ENCODE measurements at regions not wholly inside any gene's neighbourhood (a gene's known extent, or its start where the extent isn't known, plus 50 kb on each side); places are given as distances from the start of the nearest gene placed in this dataset.
"Not testable (repeated sequence)": the region's sequence is repeated elsewhere in the genome, so short reads cannot be mapped to it uniquely, and the experiment has no call there.

DNA sequence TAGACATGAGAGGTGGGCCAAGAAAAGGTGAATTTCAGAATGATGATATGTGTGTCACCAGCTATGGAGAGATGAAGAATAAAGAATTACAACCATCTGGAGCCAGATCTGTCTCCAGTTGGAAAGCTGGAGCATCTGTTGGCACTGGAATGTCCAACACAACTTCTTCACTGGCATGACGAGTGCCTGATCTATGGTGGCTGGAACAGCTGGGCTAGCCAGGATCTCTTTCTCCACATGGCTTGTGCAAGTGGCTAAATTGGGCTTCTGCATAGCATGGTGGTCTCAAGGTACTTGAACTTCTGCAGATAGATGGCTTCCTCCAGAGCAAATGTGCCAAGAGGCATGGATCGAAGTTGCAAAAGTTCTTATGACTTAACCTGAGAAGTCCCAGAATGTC, 256.1 kb upstream of the NCAM1 start:
- H3K9me3 Mint-ChIP-seq = peaks cover 26% of the 10 kb centered on the region
- TF ChIP-seq CTCF (IDR thresholded peaks at IDR 0.05) = no peak
- H3K27ac Mint-ChIP-seq = no peak overlapping the region
- peaks cover 12% of the 10 kb centered on the region for H3K36me3 Mint-ChIP-seq (ENCODE audit: low read depth)
- no peak overlapping the region for H3K4me3 Mint-ChIP-seq
- no peak for DNase-seq
- peaks cover 19% of the 10 kb centered on the region for H3K4me1 Mint-ChIP-seq
- H3K27me3 Mint-ChIP-seq (ENCODE audit: low read depth, poor library complexity) = peaks cover 27% of the 10 kb centered on the region

DNA sequence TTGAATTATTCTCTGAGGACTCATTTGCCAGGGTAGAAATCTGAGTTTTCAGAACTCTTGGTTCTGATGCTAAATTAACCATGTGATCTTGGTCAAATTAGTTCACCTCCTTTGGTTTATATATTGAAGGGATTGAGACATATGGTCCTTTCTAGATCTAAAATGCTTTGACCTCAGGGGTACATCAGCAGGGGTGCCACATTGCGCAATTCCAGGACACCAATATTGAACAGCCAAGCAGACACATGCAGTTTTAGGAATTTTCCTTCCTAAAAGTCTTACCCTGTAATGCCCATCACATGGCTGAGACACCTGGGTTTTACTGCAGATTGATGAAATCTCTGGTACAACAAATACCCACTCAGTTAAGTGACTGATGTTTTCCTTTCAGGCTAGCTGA, 254.4 kb upstream of the NCAM1 start:
- H3K4me1 Mint-ChIP-seq = peaks cover 19% of the 10 kb centered on the region
- no peak overlapping the region for H3K4me3 Mint-ChIP-seq

DNA sequence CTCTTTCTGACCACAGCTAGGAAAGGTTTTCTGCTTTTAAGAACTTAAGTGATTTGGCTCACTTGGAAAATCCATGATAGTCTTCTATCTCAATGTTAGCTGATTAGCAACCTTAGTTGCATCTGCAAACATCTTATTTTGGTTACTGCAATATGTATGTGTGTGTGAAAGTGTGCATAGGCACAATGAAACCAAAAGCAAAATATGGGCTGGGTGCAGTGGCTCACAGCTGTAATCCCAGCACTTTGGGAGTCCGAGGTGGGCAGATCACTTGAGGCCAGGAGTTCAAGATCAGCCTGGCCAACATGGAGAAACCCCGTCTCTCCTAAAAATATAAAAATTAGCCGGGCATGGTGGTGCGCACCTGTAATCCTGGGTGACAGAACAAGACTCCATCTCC, 246.9 kb upstream of the NCAM1 start:
- DNase-seq; H3K9me3 Mint-ChIP-seq; H3K4me3 Mint-ChIP-seq; H3K36me3 Mint-ChIP-seq (ENCODE audit: low read depth); H3K4me1 Mint-ChIP-seq; H3K27ac Mint-ChIP-seq: not testable (repeated sequence)
- H3K27me3 Mint-ChIP-seq (ENCODE audit: low read depth, poor library complexity) = peaks cover 16% of the 10 kb centered on the region

More for the DNA sequence above, 254.4 kb upstream of the NCAM1 start:
- Mint-ChIP-seq H3K36me3 (ENCODE audit: low read depth) (peaks cover 12% of the 10 kb centered on the region), H3K27me3 (ENCODE audit: low read depth, poor library complexity) (peaks cover 26% of the 10 kb centered on the region), H3K9me3 (peaks cover 26% of the 10 kb centered on the region), H3K27ac (peak overlapping the region; percentile 73)
- no peak for TF ChIP-seq CTCF (IDR thresholded peaks at IDR 0.05)
- no peak for DNase-seq

DNA sequence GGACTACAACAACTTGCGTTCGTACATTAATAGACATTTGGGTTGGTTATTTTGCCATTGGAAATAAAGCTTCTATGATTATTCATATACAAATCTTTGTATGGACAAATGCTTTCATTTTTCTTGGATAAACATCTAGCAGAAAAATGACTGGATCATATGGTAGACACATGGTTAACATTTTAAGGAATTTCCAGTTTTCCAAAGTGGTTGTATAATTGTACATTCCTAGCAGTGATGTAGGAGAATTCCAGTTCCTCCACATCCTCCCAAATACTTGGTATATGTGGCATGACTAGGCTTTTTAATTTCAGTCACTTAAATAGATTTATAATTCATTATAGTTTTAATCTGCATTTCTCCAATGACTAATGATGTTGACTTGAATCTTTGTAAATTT, 246.2 kb upstream of the NCAM1 start:
- TF ChIP-seq CTCF (IDR thresholded peaks at IDR 0.05) = no peak
- peaks cover 9% of the 10 kb centered on the region for H3K9me3 Mint-ChIP-seq
- no peak for DNase-seq
- no peaks in the 10 kb centered on the region for H3K4me1 Mint-ChIP-seq
- peaks cover 14% of the 10 kb centered on the region for H3K27me3 Mint-ChIP-seq (ENCODE audit: low read depth, poor library complexity)
- H3K27ac Mint-ChIP-seq = no peak overlapping the region
- H3K36me3 Mint-ChIP-seq (ENCODE audit: low read depth) = no peaks in the 10 kb centered on the region
- no peak overlapping the region for H3K4me3 Mint-ChIP-seq

DNA sequence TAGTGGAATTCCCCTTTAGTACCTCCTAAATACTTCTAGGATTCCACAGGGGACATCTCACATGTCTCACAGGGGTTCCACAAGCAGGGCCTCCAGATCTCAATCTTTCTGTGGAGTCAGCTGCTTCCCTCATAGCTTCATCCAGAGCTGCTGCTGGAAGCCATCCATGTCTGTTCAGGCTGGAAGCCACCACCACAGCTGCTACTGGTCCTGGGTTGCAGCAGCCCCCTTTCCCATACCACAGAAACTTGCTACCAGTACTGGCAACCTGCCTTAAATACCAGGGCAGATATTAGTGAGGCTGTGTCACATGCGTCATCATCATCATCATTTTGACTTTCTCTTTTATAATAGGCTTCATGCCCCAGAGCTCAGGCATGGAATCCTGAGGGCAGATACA, 242.7 kb upstream of the NCAM1 start:
- Mint-ChIP-seq H3K9me3 (peaks cover 9% of the 10 kb centered on the region), H3K4me1 (peaks cover 13% of the 10 kb centered on the region), H3K27me3 (ENCODE audit: low read depth, poor library complexity) (peaks cover 16% of the 10 kb centered on the region), H3K4me3 (no peak overlapping the region), H3K36me3 (ENCODE audit: low read depth) (no peaks in the 10 kb centered on the region), H3K27ac (no peak overlapping the region)
- no peak for DNase-seq
- no peak for TF ChIP-seq CTCF (IDR thresholded peaks at IDR 0.05)

DNA sequence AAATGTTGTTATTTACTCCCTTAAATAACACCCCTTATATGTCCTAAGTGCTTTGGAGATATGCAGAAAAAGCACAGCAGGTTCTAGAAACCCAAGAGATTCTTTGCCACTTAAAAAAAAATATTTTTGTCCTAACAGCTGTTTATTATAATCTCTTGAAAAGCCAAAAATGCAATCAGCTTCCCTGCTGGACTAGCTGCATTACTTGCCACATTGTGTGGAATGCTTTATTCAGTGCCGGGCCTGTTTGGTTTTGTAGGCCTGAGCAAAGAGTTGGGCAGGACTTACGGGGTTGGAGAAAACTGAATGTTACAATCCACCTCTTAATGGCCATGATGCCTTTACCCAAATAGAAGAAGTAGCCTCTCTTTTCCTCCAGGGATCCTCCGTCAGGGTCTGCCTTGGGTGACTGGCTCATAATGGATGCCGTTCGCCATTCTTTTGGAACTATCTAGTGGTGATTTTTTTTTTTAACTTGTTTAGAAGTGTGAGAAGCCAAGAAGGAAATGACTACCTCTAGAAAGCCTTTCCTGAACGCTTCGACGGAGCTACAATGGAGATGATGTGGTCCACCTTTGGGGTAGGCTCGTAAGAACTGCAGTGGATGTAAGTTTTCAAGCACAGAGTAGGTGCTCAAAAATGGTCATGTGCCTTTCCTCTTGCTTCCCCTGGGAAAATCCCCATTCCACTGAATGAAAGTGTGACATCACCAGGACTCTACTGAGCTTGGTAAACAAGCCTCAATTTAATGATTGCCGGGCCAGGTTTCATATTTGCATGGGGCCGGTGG, 241.3 kb upstream of the NCAM1 start:
- H3K27ac Mint-ChIP-seq = no peak overlapping the region
- H3K4me1 Mint-ChIP-seq = peaks cover 19% of the 10 kb centered on the region
- H3K27me3 Mint-ChIP-seq (ENCODE audit: low read depth, poor library complexity) = peaks cover 17% of the 10 kb centered on the region
- peaks cover 9% of the 10 kb centered on the region for H3K9me3 Mint-ChIP-seq
- H3K36me3 Mint-ChIP-seq (ENCODE audit: low read depth) = no peaks in the 10 kb centered on the region
- DNase-seq = no peak
- no peak overlapping the region for H3K4me3 Mint-ChIP-seq
- no peak for TF ChIP-seq CTCF (IDR thresholded peaks at IDR 0.05)

Measured in nephron progenitor cell (in vitro differentiated cells).